Sigmoid colon (tissue), 4 donors: ENCODE measurements at regions not wholly inside any gene's neighbourhood (a gene's known extent, or its start where the extent isn't known, plus 50 kb on each side); places are given as distances from the start of the nearest gene placed in this dataset.

ENCODE experiments used
- POLR2A ChIP-seq, 2 donors: fragments of 450-650 bp; IDR thresholded peaks; one replicate each; pipeline ENCODE4 v1.6.1; 2016; ENCODE audit warnings: antibody characterized with exemption in 2 of 2, mild to moderate bottlenecking in 2 of 2, moderate library complexity in 2 of 2
- POLR2AphosphoS5 ChIP-seq, 4 donors: sonication (generic); formaldehyde crosslinking; IDR thresholded peaks; one replicate each; pipeline ENCODE4 v1.6.1; 2017; ENCODE audit warnings: antibody characterized with exemption in 4 of 4

DNA sequence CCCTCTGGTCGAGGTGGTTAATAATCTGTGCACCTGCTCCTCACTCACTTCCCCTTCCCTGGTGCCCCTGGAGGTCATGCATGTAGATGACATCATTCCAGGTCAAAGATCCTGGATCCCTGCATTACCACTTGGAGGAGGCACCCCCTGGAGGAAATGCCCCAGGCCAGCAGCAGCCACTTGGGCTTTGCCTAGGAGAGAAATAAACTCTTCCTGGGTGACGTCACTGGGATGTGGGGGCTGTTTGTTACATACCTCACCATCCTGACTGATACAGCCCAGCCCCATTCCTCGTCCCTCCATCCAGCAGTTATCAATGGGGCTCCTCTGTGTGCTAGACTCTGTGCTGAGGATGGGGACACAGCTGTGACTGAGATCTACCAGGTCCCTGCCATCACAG lies 433.6 kb downstream of the PTPRU start:
- no peak for TF ChIP-seq POLR2AphosphoS5 (IDR thresholded peaks at IDR 0.05)
- no peak for TF ChIP-seq POLR2A (IDR thresholded peaks at IDR 0.05)
